Spleen (tissue), 7 donors: ENCODE measurements at regions not wholly inside any gene's neighbourhood (a gene's known extent, or its start where the extent isn't known, plus 50 kb on each side); places are given as distances from the start of the nearest gene placed in this dataset.

ENCODE experiments used
- CTCF ChIP-seq, 11 experiments: fragments of 200-600 bp in 7 of 11; fragments of 450-650 bp in 4 of 11; sonication (generic) in 4 of 11; IDR thresholded peaks in 8 of 11; conservative IDR thresholded peaks in 3 of 11; 1 replicate in 7 of 11; 2 replicates in 4 of 11; pipeline versions ENCODE4 v1.4.0 to v1.8.0; 2016 to 2021; ENCODE audit warnings: antibody characterized with exemption in 11 of 11, inconsistent platforms in 4 of 11, mild to moderate bottlenecking in 1 of 11
- POLR2A ChIP-seq, 3 donors: fragments of 450-650 bp; IDR thresholded peaks; one replicate each; pipeline ENCODE4 v1.5.1; 2017; ENCODE audit warnings: antibody characterized with exemption in 3 of 3, mild to moderate bottlenecking in 1 of 3
- POLR2AphosphoS5 ChIP-seq, 3 donors: sonication (generic); formaldehyde crosslinking; IDR thresholded peaks; one replicate each; pipeline ENCODE4 v1.5.1; 2017; ENCODE audit warnings: antibody characterized with exemption in 3 of 3
- donor health status: DM: no; HTN: no; CAD: no; lungs with moderate emphysema.
- donor health status: DM: no; HTN: no; CAD: no.
- donor health status: DM: no; HTN: no; CAD: no.

DNA sequence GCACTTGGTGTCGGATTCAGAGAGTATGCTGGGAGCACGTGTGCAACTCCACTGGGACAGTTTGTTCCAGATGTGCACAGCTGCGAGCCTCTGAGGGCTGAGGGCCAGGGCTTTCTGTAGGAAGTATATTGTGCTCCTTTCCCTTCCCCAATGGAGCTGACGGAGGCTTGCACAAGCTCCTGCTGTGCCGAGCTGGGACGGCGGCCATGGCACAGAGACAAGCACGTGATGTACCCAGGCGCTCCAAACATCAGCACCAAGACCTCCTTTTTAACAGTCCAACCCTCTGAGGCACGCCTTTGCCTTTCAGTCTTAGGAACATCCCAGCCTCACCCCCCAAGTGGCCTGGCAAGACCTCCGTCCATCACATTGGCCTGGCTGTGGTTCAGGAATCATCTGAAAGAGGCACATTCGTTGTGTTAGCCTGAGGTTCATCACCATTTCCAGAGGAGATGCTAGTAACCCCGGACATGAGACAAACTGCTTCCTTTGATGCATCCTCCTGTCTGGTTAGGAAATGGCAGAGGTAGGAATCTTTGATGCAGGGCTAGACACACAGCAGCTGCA lies 339.2 kb upstream of the KAZN start:
- TF ChIP-seq CTCF (IDR thresholded peaks at IDR 0.05 in 8 of 11, conservative IDR thresholded peaks at IDR 0.05 in 3 of 11) (no peak), POLR2A (IDR thresholded peaks at IDR 0.05) (no peak), POLR2AphosphoS5 (IDR thresholded peaks at IDR 0.05) (no peak)
